ENCODE measurements at regions not wholly inside any gene's neighbourhood (a gene's known extent, or its start where the extent isn't known, plus 50 kb on each side); places are given as distances from the start of the nearest gene placed in this dataset.
"Not testable (repeated sequence)": the region's sequence is repeated elsewhere in the genome, so short reads cannot be mapped to it uniquely, and the experiment has no call there.

GRCh38 chr11:60609632-60610031 is 89.8 kb upstream of the MS4A8 start:
- no TSS peak for BruUV-seq (replicated peaks)
- no peaks in the 10 kb centered on the region for H3K27me3 ChIP-seq (replicated peaks; ENCODE audit: control insufficient read depth, insufficient read depth, low read length)
- H3K4me1 Mint-ChIP-seq (ENCODE audit: low read depth, unreplicated experiment), result no peaks in the 10 kb centered on the region

DNA sequence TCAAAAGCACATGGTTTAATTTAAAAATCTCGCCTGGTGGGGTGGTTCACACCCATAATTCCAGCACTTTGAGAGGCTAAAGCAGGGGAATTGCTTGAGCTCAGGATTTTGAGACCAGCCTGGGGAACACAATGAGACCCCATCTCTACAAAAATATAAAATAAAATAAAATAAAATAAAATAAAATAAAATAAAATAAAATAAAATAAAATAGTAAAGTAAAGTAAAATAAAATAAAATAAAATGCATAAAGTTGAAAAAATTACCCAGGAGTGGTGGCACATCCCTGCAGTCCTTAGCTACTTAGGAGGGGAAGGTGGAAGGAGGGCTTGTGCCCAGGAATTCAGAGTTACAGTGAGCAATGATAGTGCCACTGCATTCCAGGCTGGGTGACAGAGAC is 88.7 kb upstream of the MS4A8 start:
- H3K27ac Mint-ChIP-seq (ENCODE audit: unreplicated experiment), result no peak overlapping the region

More at GRCh38 chr11:60609632-60610031, 89.8 kb upstream of the MS4A8 start:
- Histone ChIP-seq H3K4me1 (no peaks in the 10 kb centered on the region), H3K4me3 (ENCODE audit: low read depth, low read length) (no peak overlapping the region), H3K9me3 (no peaks in the 10 kb centered on the region), H3K36me3 (ENCODE audit: control insufficient read depth, insufficient read depth, low read length) (no peaks in the 10 kb centered on the region)
- DNase-seq, result no peak
- intact Hi-C loops (cut with micrococcal nuclease; ENCODE audit: unreplicated experiment), result no loop called here
- TF ChIP-seq, protein P1, sequence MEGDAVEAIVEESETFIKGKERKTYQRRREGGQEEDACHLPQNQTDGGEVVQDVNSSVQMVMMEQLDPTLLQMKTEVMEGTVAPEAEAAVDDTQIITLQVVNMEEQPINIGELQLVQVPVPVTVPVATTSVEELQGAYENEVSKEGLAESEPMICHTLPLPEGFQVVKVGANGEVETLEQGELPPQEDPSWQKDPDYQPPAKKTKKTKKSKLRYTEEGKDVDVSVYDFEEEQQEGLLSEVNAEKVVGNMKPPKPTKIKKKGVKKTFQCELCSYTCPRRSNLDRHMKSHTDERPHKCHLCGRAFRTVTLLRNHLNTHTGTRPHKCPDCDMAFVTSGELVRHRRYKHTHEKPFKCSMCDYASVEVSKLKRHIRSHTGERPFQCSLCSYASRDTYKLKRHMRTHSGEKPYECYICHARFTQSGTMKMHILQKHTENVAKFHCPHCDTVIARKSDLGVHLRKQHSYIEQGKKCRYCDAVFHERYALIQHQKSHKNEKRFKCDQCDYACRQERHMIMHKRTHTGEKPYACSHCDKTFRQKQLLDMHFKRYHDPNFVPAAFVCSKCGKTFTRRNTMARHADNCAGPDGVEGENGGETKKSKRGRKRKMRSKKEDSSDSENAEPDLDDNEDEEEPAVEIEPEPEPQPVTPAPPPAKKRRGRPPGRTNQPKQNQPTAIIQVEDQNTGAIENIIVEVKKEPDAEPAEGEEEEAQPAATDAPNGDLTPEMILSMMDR (IDR thresholded peaks at IDR 0.05; ENCODE audit: insufficient read depth in 1 of 2, low read depth in 1 of 2, low read length in 1 of 2, severe bottlenecking in 1 of 2, unreplicated experiment in 1 of 2), result no peak
- no peaks in the 10 kb centered on the region for H3K9me3 Mint-ChIP-seq (ENCODE audit: unreplicated experiment)
- H3K27me3 Mint-ChIP-seq (ENCODE audit: insufficient read depth, unreplicated experiment), result peaks cover 8% of the 10 kb centered on the region
- no peak overlapping the region for H3K4me3 Mint-ChIP-seq (ENCODE audit: unreplicated experiment)
- CTCF ChIA-PET, result no interaction called here
- no peaks in the 10 kb centered on the region for H3K36me3 Mint-ChIP-seq (ENCODE audit: insufficient read depth, unreplicated experiment)
- no peak overlapping the region for H3K27ac Mint-ChIP-seq (ENCODE audit: unreplicated experiment)
- POLR2A ChIA-PET, result no interaction called here

DNA sequence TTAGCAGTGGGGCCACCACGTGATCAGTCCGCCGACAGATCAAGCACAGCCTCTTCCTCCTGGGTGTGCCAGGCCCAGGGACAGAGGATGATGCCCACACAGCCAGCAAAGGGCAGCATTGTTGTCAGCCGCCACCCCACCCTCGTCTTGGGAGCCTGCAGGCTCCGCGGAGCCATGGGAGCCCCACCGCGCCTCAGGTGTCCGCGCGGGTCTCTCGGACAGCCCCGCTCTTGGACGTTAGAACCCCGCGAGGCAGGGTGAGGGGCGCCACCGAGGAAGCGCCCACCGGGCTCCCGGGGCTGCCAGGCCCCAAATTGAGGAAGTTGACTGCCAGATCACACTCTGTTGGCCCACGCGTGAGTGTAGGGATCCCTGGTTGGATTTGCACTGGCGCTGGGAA is 83.9 kb upstream of the MS4A8 start:
- Mint-ChIP-seq H3K9me3 (ENCODE audit: unreplicated experiment) (no peaks in the 10 kb centered on the region), H3K4me1 (ENCODE audit: low read depth, unreplicated experiment) (no peaks in the 10 kb centered on the region), H3K36me3 (ENCODE audit: insufficient read depth, unreplicated experiment) (no peaks in the 10 kb centered on the region), H3K27ac (ENCODE audit: unreplicated experiment) (no peak overlapping the region), H3K4me3 (ENCODE audit: unreplicated experiment) (no peak overlapping the region), H3K27me3 (ENCODE audit: insufficient read depth, unreplicated experiment) (peaks cover 11% of the 10 kb centered on the region)
- ChIA-PET CTCF (no interaction called here), POLR2A (no interaction called here)
- Histone ChIP-seq H3K4me1 (no peaks in the 10 kb centered on the region), H3K4me3 (ENCODE audit: low read depth, low read length) (no peak overlapping the region), H3K9me3 (no peaks in the 10 kb centered on the region), H3K36me3 (ENCODE audit: control insufficient read depth, insufficient read depth, low read length) (no peaks in the 10 kb centered on the region), H3K27me3 (replicated peaks; ENCODE audit: control insufficient read depth, insufficient read depth, low read length) (no peaks in the 10 kb centered on the region)
- TF ChIP-seq, protein P1 (IDR thresholded peaks at IDR 0.05; ENCODE audit: insufficient read depth in 1 of 2, low read depth in 1 of 2, low read length in 1 of 2, severe bottlenecking in 1 of 2, unreplicated experiment in 1 of 2), result no peak
- no TSS peak for BruUV-seq (replicated peaks)
- intact Hi-C loops (cut with micrococcal nuclease; ENCODE audit: unreplicated experiment), result loop anchor here (5.0 kb wide), 1 partner anchor 268 kb away; no protein-coding TSS in a partner anchor
- no peak for DNase-seq

More for the DNA sequence above, 88.7 kb upstream of the MS4A8 start:
- ChIA-PET CTCF (no interaction called here), POLR2A (no interaction called here)
- Histone ChIP-seq H3K36me3 (ENCODE audit: control insufficient read depth, insufficient read depth, low read length) (no peaks in the 10 kb centered on the region), H3K9me3 (no peaks in the 10 kb centered on the region), H3K4me1 (no peaks in the 10 kb centered on the region), H3K4me3 (ENCODE audit: low read depth, low read length) (no peak overlapping the region), H3K27me3 (replicated peaks; ENCODE audit: control insufficient read depth, insufficient read depth, low read length) (no peaks in the 10 kb centered on the region)
- H3K4me3 Mint-ChIP-seq (ENCODE audit: unreplicated experiment), result no peak overlapping the region
- intact Hi-C loops (cut with micrococcal nuclease; ENCODE audit: unreplicated experiment), result no loop called here
- no peaks in the 10 kb centered on the region for H3K9me3 Mint-ChIP-seq (ENCODE audit: unreplicated experiment)
- peaks cover 8% of the 10 kb centered on the region for H3K27me3 Mint-ChIP-seq (ENCODE audit: insufficient read depth, unreplicated experiment)
- no peak for DNase-seq
- no peaks in the 10 kb centered on the region for H3K36me3 Mint-ChIP-seq (ENCODE audit: insufficient read depth, unreplicated experiment)
- BruUV-seq (replicated peaks), result no TSS peak
- H3K4me1 Mint-ChIP-seq (ENCODE audit: low read depth, unreplicated experiment), result no peaks in the 10 kb centered on the region
- TF ChIP-seq, protein P1 (IDR thresholded peaks at IDR 0.05; ENCODE audit: insufficient read depth in 1 of 2, low read depth in 1 of 2, low read length in 1 of 2, severe bottlenecking in 1 of 2, unreplicated experiment in 1 of 2), result no peak

- H3K4me1 ChIP-seq; BruUV-seq (replicated peaks); H3K27me3 ChIP-seq (replicated peaks; ENCODE audit: control insufficient read depth, insufficient read depth, low read length); POLR2A ChIA-PET; DNase-seq; intact Hi-C loops (cut with micrococcal nuclease; ENCODE audit: unreplicated experiment); H3K36me3 Mint-ChIP-seq (ENCODE audit: insufficient read depth, unreplicated experiment); H3K27ac Mint-ChIP-seq (ENCODE audit: unreplicated experiment); H3K27me3 Mint-ChIP-seq (ENCODE audit: insufficient read depth, unreplicated experiment); CTCF ChIA-PET; H3K4me3 Mint-ChIP-seq (ENCODE audit: unreplicated experiment); H3K36me3 ChIP-seq (ENCODE audit: control insufficient read depth, insufficient read depth, low read length); H3K4me3 ChIP-seq (ENCODE audit: low read depth, low read length); H3K4me1 Mint-ChIP-seq (ENCODE audit: low read depth, unreplicated experiment): not testable (repeated sequence)
- H3K9me3 ChIP-seq, result peaks cover 11% of the 10 kb centered on the region; the same call in 1 of the 2 replicates
- H3K9me3 Mint-ChIP-seq (ENCODE audit: unreplicated experiment), result peaks cover 13% of the 10 kb centered on the region
Observed at GRCh38 chr11:60621940-60622339, 77.5 kb upstream of the MS4A8 start.

DNA sequence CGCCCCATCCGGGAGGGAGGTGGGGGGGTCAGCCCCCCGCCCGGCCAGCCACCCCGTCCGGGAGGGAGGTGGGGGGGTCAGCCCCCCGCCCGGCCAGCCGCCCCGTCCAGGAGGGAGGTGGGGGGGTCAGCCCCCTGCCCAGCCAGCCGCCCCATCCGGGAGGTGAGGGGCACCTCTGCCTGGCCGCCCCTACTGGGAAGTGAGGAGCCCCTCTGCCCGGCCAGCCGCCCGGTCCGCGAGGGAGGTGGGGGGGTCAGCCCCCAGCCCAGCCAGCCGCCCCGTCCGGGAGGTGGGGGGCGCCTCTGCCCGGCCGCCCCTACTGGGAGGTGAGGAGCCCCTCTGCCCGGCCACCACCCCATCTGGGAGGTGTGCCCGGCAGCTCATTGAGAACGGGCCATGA is 76.6 kb upstream of the MS4A8 start:
- CTCF ChIA-PET; H3K27ac Mint-ChIP-seq (ENCODE audit: unreplicated experiment); POLR2A ChIA-PET; H3K27me3 ChIP-seq (replicated peaks; ENCODE audit: control insufficient read depth, insufficient read depth, low read length); H3K4me3 ChIP-seq (ENCODE audit: low read depth, low read length); intact Hi-C loops (cut with micrococcal nuclease; ENCODE audit: unreplicated experiment); H3K4me3 Mint-ChIP-seq (ENCODE audit: unreplicated experiment); DNase-seq; H3K36me3 ChIP-seq (ENCODE audit: control insufficient read depth, insufficient read depth, low read length); H3K4me1 Mint-ChIP-seq (ENCODE audit: low read depth, unreplicated experiment); H3K4me1 ChIP-seq; BruUV-seq (replicated peaks); H3K36me3 Mint-ChIP-seq (ENCODE audit: insufficient read depth, unreplicated experiment); H3K27me3 Mint-ChIP-seq (ENCODE audit: insufficient read depth, unreplicated experiment): not testable (repeated sequence)
- H3K9me3 Mint-ChIP-seq (ENCODE audit: unreplicated experiment), result peaks cover 13% of the 10 kb centered on the region
- peaks cover 11% of the 10 kb centered on the region; the same call in 1 of the 2 replicates for H3K9me3 ChIP-seq

Measured in Caco-2 (cell line).